Stimulated activated CD4-positive, alpha-beta T cell treated with anti-CD3 and anti-CD28 coated beads, Interleukin-4, amount 100 ng/mL, for 4 hours (primary cell): ENCODE measurements at regions not wholly inside any gene's neighbourhood (a gene's known extent, or its start where the extent isn't known, plus 50 kb on each side); places are given as distances from the start of the nearest gene placed in this dataset.

Experiments
- DNase-seq, 2 experiments: peaks; one replicate each; pipeline ENCODE4 v3.0.0-alpha.2; 2020

DNA sequence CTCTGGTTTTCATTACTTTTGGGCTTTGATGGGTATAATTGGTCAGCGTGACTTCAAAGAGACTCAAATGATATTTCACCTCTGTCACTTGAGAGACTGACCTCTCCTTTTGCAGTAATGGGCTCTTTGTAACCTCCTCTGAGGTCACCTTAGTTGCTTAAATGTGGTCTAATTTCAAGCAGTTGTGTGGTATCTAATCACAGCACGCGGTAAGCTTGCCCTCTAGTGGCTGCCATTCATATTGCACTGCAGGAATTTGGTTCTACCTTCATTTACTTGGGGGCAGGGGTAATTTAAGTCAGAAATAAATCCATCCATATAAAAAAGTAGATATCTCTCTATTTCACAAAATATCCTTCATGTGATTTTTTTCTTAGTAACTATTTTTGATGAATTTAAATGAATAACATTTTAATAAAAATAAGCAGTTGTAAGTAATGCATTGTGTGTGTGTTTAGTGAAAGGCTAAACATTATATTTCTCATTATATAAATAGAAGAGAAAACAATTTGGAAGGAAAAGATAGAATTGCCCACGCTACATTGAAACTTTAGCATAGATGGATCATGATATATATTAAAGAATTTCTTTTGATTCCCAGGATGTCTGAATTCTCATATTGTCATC is 55.0 kb upstream of the ANO3 start:
- DNase-seq, result peak; percentile 3 to 7

DNA sequence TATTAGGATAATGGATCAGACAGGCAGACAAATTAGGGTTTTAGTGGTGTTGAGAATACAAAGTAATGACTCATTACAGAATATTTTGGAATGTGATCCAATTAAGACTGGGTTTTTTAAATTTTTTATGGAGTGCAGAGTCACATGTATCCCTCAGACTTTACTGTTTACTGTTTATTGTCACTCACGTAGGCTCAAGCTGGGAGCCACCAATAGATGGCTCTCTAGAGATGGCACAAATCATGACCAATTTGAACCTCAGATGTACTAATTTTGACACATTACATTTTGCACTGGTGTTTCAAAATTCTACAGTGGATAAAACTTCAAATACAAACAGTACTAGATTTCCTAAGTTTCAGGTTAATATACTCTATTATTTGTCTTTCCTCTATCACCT is 53.6 kb upstream of the ANO3 start:
- no peak for DNase-seq
